HCT116 (cell line): ENCODE measurements at regions not wholly inside any gene's neighbourhood (a gene's known extent, or its start where the extent isn't known, plus 50 kb on each side); places are given as distances from the start of the nearest gene placed in this dataset.

ENCODE experiments used
- CTCF ChIP-seq, 3 experiments: fragments of 200-600 bp in 1 of 3; sonication (generic) in 1 of 3; IDR thresholded peaks in 2 of 3; conservative IDR thresholded peaks in 1 of 3; 2 replicates each; pipeline ENCODE4 v1.5.1; 2012 to 2017; ENCODE audit warnings: low read depth in 2 of 3, low read length in 2 of 3, antibody characterized with exemption in 1 of 3, borderline replicate concordance in 1 of 3, control low read depth in 1 of 3, mild to moderate bottlenecking in 1 of 3, mixed read lengths in 1 of 3, mixed run types in 1 of 3, moderate library complexity in 1 of 3; ENCODE audit not compliant: insufficient read depth in 1 of 3
- FOSL1 ChIP-seq: IDR thresholded peaks from 2 replicates; pipeline ENCODE4 v1.6.1; 2012; ENCODE audit warnings: low read depth
- POLR2A ChIP-seq: IDR thresholded peaks from 2 replicates; pipeline ENCODE4 v1.7.0; 2011; ENCODE audit warnings: borderline replicate concordance; ENCODE audit not compliant: insufficient read depth, insufficient read length; ENCODE audit errors: extremely low read depth
- POLR2AphosphoS5 ChIP-seq: IDR thresholded peaks from 2 replicates; pipeline ENCODE4 v1.6.1; 2011; ENCODE audit warnings: mild to moderate bottlenecking, low read depth, low read length, moderate library complexity

DNA sequence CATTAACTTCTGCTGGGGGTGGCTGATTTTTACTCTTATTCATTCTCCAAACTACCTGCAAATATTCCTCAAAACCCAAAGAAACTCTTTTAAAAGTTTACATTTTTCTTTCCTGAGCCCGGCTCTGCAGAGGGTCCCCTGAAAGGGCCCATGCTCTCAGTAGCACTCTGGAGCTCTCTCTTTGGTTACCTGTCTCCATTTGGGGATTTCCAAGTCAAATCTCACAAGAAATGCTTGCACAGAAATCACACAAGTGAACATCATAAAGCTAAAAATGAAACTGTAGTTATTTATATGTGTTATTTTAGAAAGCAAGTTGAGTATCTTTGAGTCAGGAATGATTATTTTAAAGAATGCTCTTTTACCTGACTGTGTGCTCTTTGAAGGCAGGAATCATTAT is 174.5 kb upstream of the PLXNA2 start:
- TF ChIP-seq FOSL1 (no peak), CTCF (IDR thresholded peaks at IDR 0.05 in 2 of 3, conservative IDR thresholded peaks at IDR 0.05 in 1 of 3; ENCODE audit: borderline replicate concordance in 1 of 3, insufficient read depth in 1 of 3, low read depth in 2 of 3, low read length in 2 of 3) (no peak), POLR2AphosphoS5 (no peak), POLR2A (no peak)
